ENCODE measurements at regions not wholly inside any gene's neighbourhood (a gene's known extent, or its start where the extent isn't known, plus 50 kb on each side); places are given as distances from the start of the nearest gene placed in this dataset.

- Histone ChIP-seq H3K4me1 (peaks cover 0 to 7% (median 0%) of the 10 kb centered on the region in 4 donors), H3K36me3 (no peaks in the 10 kb centered on the region), H3K27ac (no peak overlapping the region), H3K9me3 (no peaks in the 10 kb centered on the region), H3K4me3 (no peak overlapping the region), H3K27me3 (no peaks in the 10 kb centered on the region)
- TF ChIP-seq POLR2AphosphoS5 (IDR thresholded peaks at IDR 0.05) (no peak), CTCF (IDR thresholded peaks at IDR 0.05) (no peak), EP300 (IDR thresholded peaks at IDR 0.05) (no peak), POLR2A (IDR thresholded peaks at IDR 0.05) (no peak)
- DNase-seq, result no peak
- intact Hi-C loops (cut with DNase I; ENCODE audit: low total_unique reads), result no loop called here
Measured at GRCh38 chr18:2169656-2170055, 401.6 kb downstream of the METTL4 start.

- Histone ChIP-seq H3K9me3 (no peaks in the 10 kb centered on the region), H3K27me3 (no peaks in the 10 kb centered on the region), H3K4me3 (no peak overlapping the region), H3K36me3 (no peaks in the 10 kb centered on the region), H3K27ac (no peak overlapping the region), H3K4me1 (peaks cover 0 to 7% (median 0%) of the 10 kb centered on the region in 4 donors)
- peak in 1 of 2 donors; percentile 24 for DNase-seq
- intact Hi-C loops (cut with DNase I; ENCODE audit: low total_unique reads), result no loop called here
- no peak for TF ChIP-seq POLR2AphosphoS5 (IDR thresholded peaks at IDR 0.05)
- no peak for TF ChIP-seq EP300 (IDR thresholded peaks at IDR 0.05)
- TF ChIP-seq CTCF (IDR thresholded peaks at IDR 0.05), result no peak
- TF ChIP-seq POLR2A (IDR thresholded peaks at IDR 0.05), result no peak
- WGBS, 5 donors, result 22 to 32% (median 26%) methylated on average over 5 of the region's 5 CpGs
Measured at GRCh38 chr18:2171840-2172625, 399.3 kb downstream of the METTL4 start.

- Histone ChIP-seq H3K4me1 (peaks cover 0 to 7% (median 0%) of the 10 kb centered on the region in 4 donors), H3K4me3 (no peak overlapping the region), H3K27ac (no peak overlapping the region), H3K36me3 (no peaks in the 10 kb centered on the region), H3K9me3 (no peaks in the 10 kb centered on the region), H3K27me3 (no peaks in the 10 kb centered on the region)
- DNase-seq, result no peak
- intact Hi-C loops (cut with DNase I; ENCODE audit: low total_unique reads), result no loop called here
- 83 to 95% (median 89%) methylated on average over 2 of the region's 2 CpGs for WGBS, 5 donors
- TF ChIP-seq POLR2AphosphoS5 (IDR thresholded peaks at IDR 0.05), result no peak
- TF ChIP-seq CTCF (IDR thresholded peaks at IDR 0.05), result no peak
- no peak for TF ChIP-seq POLR2A (IDR thresholded peaks at IDR 0.05)
- no peak for TF ChIP-seq EP300 (IDR thresholded peaks at IDR 0.05)
Measured at GRCh38 chr18:2172881-2173280, 398.4 kb downstream of the METTL4 start.

GRCh38 chr18:2173486-2173885, 397.8 kb downstream of the METTL4 start:
- H3K27me3 ChIP-seq, result no peaks in the 10 kb centered on the region
- no peak for TF ChIP-seq POLR2A (IDR thresholded peaks at IDR 0.05)
- TF ChIP-seq CTCF (IDR thresholded peaks at IDR 0.05), result no peak
- TF ChIP-seq POLR2AphosphoS5 (IDR thresholded peaks at IDR 0.05), result no peak
- 30 to 52% (median 49%) methylated on average over 4 of the region's 4 CpGs for WGBS, 5 donors
- intact Hi-C loops (cut with DNase I; ENCODE audit: low total_unique reads), result no loop called here
- H3K27ac ChIP-seq, result no peak overlapping the region
- H3K4me3 ChIP-seq, result no peak overlapping the region
- H3K9me3 ChIP-seq, result no peaks in the 10 kb centered on the region
- H3K4me1 ChIP-seq, result peaks cover 0 to 7% (median 0%) of the 10 kb centered on the region in 4 donors
- H3K36me3 ChIP-seq, result no peaks in the 10 kb centered on the region
- DNase-seq, result peak; percentile 41 to 74

All from stomach (tissue), 8 donors.